ENCODE measurements at regions not wholly inside any gene's neighbourhood (a gene's known extent, or its start where the extent isn't known, plus 50 kb on each side); places are given as distances from the start of the nearest gene placed in this dataset.

- no peaks in the 10 kb centered on the region for H3K79me2 ChIP-seq (ENCODE audit: insufficient read depth, low read length)
- H3K9me3 Mint-ChIP-seq: peaks cover 0 to 8% (median 2%) of the 10 kb centered on the region in 7 donors
- peaks cover 0 to 6% of the 10 kb centered on the region in 2 donors for H3K9me3 ChIP-seq (replicated peaks in 1 of 2; ENCODE audit: control insufficient read depth in 1 of 2, insufficient read depth in 1 of 2, low read length in 2 of 2)
- DNase-seq: no peak
- no peaks in the 10 kb centered on the region for H3K4me1 ChIP-seq (ENCODE audit: control insufficient read depth in 1 of 2, insufficient read depth in 2 of 2, low read length in 2 of 2)
- H3K4me3 ChIP-seq (replicated peaks in 1 of 3; ENCODE audit: low read depth in 2 of 3, low read length in 3 of 3): no peak overlapping the region
- no peak overlapping the region for H3K4me2 ChIP-seq (replicated peaks; ENCODE audit: extremely low read depth, low read length, poor library complexity, severe bottlenecking)
- no peak overlapping the region for H3K27ac Mint-ChIP-seq
- no peak for TF ChIP-seq CTCF (IDR thresholded peaks at IDR 0.05)
- H3K9ac ChIP-seq (ENCODE audit: insufficient read depth, low read length, poor library complexity, severe bottlenecking): no peak overlapping the region
- H3K27me3 Mint-ChIP-seq (ENCODE audit: low read depth in 3 of 3): no peaks in the 10 kb centered on the region
- H3K27me3 ChIP-seq (ENCODE audit: control insufficient read depth in 2 of 2, insufficient read depth in 2 of 2, low read length in 2 of 2): no peaks in the 10 kb centered on the region
- H3K36me3 ChIP-seq (replicated peaks in 1 of 2; ENCODE audit: control insufficient read depth in 1 of 2, insufficient read depth in 2 of 2, low read length in 2 of 2): no peaks in the 10 kb centered on the region
- no peaks in the 10 kb centered on the region for H3K36me3 Mint-ChIP-seq
- H3K4me1 Mint-ChIP-seq: no peaks in the 10 kb centered on the region
- intact Hi-C loops (cut with micrococcal nuclease): no loop called here
- H3K4me3 Mint-ChIP-seq: no peak overlapping the region
- H4K20me1 ChIP-seq (ENCODE audit: insufficient read depth, low read length): no peaks in the 10 kb centered on the region
- H3K27ac ChIP-seq (ENCODE audit: low read depth in 1 of 2, low read length in 2 of 2): no peak overlapping the region
- no peak overlapping the region for H2AFZ ChIP-seq (ENCODE audit: insufficient read depth, low read depth, low read length, poor library complexity, severe bottlenecking)
These were observed 465.5 kb downstream of the CDH2 start for GRCh38 chr18:27711382-27711781.

- Histone ChIP-seq H3K4me1 (ENCODE audit: control insufficient read depth in 1 of 2, insufficient read depth in 2 of 2, low read length in 2 of 2) (no peaks in the 10 kb centered on the region), H3K4me3 (replicated peaks in 1 of 3; ENCODE audit: low read depth in 2 of 3, low read length in 3 of 3) (no peak overlapping the region), H2AFZ (ENCODE audit: insufficient read depth, low read depth, low read length, poor library complexity, severe bottlenecking) (no peak overlapping the region), H3K36me3 (replicated peaks in 1 of 2; ENCODE audit: control insufficient read depth in 1 of 2, insufficient read depth in 2 of 2, low read length in 2 of 2) (no peaks in the 10 kb centered on the region), H4K20me1 (ENCODE audit: insufficient read depth, low read length) (no peaks in the 10 kb centered on the region), H3K79me2 (ENCODE audit: insufficient read depth, low read length) (no peaks in the 10 kb centered on the region), H3K4me2 (replicated peaks; ENCODE audit: extremely low read depth, low read length, poor library complexity, severe bottlenecking) (no peak overlapping the region), H3K9me3 (replicated peaks in 1 of 2; ENCODE audit: control insufficient read depth in 1 of 2, insufficient read depth in 1 of 2, low read length in 2 of 2) (no peaks in the 10 kb centered on the region), H3K27me3 (ENCODE audit: control insufficient read depth in 2 of 2, insufficient read depth in 2 of 2, low read length in 2 of 2) (no peaks in the 10 kb centered on the region), H3K27ac (ENCODE audit: low read depth in 1 of 2, low read length in 2 of 2) (no peak overlapping the region), H3K9ac (ENCODE audit: insufficient read depth, low read length, poor library complexity, severe bottlenecking) (no peak overlapping the region)
- no CpG with 5 or more reads among the region's 1 CpG for WGBS (ENCODE audit: insufficient coverage)
- DNase-seq: no peak
- H3K9me3 Mint-ChIP-seq: peaks cover 0 to 7% (median 2%) of the 10 kb centered on the region in 7 donors
- H3K36me3 Mint-ChIP-seq: no peaks in the 10 kb centered on the region
- intact Hi-C loops (cut with micrococcal nuclease): no loop called here
- no peak overlapping the region for H3K27ac Mint-ChIP-seq
- H3K27me3 Mint-ChIP-seq (ENCODE audit: low read depth in 3 of 3): no peaks in the 10 kb centered on the region
- no peak overlapping the region for H3K4me3 Mint-ChIP-seq
- no peaks in the 10 kb centered on the region for H3K4me1 Mint-ChIP-seq
- no peak for TF ChIP-seq CTCF (IDR thresholded peaks at IDR 0.05)
These were observed 467.6 kb downstream of the CDH2 start for GRCh38 chr18:27709344-27709743.
